Head of caudate nucleus (tissue), 42 donors: ENCODE measurements at regions not wholly inside any gene's neighbourhood (a gene's known extent, or its start where the extent isn't known, plus 50 kb on each side); places are given as distances from the start of the nearest gene placed in this dataset.

Experiments used
- DNase-seq, 42 donors: peaks; one replicate each; pipeline versions ENCODE4 v3.0.0 to v3.0.0-alpha.2; 2020 to 2021; ENCODE audit warnings: mixed read lengths in 7 of 42
- intact Hi-C: fragments of 100-400 bp; cut with DNase I; formaldehyde crosslinking; loops from one replicate; pipeline ENCODE4 v1.15.0; 2022

DNA sequence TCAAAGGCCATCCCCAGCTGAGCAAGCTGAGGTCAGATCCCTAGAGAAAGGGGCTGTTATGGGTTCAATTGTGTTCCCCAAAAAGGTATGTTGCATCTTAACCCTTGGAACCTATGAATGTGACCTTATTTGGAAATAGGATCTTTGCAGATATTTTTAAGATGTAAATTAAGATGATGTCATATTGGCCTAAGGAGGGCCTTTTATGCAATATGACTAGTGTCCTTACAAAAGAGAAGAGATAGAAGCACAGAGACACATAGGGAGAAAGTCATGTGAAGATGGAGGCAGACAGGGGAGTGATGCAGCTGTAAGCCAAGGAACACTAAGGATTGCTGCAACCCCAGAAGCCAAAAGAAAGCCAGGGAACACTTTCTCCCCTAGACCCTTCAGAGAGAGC, 144.3 kb upstream of the TAB2 start:
- intact Hi-C loops: no loop called here

DNA sequence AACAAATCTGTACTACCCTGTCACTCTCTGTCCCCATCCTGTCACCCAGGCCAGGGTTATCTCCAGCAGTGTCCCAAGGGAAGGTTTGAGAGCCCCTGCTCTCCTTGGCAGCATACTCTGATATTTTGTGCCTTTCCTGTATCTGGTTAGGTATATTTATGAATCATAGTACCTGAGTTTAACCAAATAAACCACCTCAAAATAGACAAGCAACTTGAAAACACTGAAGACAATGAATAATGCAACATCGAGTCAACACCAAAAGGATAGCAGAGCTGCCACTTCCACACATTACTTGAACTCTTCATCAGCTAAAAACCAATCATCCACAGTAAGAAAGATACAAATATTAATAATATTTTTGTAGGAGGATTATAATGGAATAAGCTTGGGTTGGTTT, 142.6 kb upstream of the TAB2 start:
- intact Hi-C loops: no loop called here
- no peak for DNase-seq

More for the DNA sequence above, 144.3 kb upstream of the TAB2 start:
- no peak for DNase-seq

DNA sequence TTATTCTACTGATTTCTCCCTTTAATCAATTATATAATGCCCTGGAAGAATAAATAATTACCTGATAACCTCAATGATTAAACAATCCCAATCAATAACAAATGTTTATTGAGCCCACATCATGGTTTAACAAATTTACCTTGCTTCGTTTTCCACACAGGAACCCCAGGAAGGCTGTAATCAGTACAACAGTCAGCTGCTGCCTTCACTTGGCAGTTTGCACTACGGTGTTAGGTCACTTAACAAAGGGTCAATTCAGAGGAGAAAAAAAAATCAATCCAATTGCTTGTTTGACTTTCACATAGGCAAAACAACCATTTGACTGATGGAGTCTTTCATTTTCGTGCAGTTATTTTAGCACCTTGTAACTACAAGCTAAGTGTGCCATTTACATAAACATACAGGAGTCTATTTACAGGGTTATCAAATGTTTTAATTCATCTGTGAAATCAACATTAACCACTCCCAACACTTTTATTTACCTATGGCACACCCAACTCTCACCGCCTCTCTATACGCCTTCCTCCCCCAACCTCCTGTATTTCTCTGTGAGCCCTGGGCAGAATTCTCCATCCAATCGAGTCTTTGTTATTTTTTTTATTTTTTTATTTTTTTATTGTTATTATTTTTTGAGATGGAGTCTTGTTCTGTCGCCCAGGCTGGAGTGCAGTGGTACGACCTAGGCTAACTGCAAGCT, 140.4 kb upstream of the TAB2 start:
- intact Hi-C loops: no loop called here

DNA sequence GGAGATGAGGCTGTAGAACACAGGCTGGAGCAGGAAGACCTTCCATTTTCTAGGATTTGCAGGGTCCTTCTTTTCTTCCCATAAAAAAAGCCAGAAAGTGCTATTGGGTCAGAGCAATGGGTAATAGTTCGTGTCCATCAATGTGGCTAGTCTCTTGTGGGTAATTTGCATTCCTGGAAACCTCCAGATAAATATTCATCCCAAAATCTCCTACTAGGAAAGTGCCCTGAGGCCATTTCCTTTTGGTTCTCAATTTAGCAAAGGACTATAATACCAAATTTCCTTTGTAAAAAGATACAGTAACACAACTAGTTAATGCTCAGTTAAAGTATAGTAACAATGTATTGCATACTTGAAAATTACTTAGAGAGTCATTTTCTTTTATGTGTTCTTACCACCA, 138.1 kb upstream of the TAB2 start:
- intact Hi-C loops: no loop called here

More for the DNA sequence above, 140.4 kb upstream of the TAB2 start:
- no peak for DNase-seq

DNA sequence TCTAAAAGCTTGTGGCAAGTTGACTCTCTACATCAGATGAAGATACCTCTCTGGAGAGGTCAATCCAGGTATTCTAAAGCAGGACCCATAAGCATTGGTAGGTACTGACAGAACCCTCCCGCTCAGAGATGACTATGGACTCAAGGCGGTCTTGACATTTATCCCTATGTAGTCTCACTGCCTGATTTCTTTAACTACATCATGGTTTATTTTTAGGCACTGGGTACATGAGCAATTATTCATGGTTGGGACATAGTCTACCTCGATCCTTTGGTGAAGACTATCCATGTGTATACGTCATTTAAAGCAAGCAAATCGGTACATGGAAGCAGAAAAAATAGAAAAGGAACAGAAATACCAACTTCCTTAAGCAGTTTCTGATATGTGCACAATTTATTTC, 136.2 kb upstream of the TAB2 start:
- no peak for DNase-seq
- intact Hi-C loops: no loop called here

More for the DNA sequence above, 138.1 kb upstream of the TAB2 start:
- DNase-seq: no peak

DNA sequence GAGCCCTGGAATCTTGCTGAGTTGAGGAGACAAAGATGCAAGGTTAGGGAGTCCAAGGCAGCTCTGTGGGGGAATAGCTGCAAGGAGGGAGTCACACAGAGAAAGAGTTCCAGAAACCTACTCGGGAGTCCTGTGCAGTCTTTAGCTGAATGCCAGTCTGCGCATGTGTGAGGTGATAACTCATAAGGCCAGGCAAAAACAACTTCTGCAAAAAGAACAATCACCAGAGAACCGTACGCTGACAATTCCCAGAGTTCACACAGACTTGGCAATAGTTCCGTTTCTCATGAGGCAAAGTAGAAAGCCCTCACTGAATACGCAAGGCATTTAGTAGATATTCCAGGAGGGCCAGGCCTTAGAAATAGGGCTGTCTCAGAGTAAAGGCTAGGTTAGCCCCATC, 135.2 kb upstream of the TAB2 start:
- peak in 1 of 42 donors; percentile 8 for DNase-seq

DNA sequence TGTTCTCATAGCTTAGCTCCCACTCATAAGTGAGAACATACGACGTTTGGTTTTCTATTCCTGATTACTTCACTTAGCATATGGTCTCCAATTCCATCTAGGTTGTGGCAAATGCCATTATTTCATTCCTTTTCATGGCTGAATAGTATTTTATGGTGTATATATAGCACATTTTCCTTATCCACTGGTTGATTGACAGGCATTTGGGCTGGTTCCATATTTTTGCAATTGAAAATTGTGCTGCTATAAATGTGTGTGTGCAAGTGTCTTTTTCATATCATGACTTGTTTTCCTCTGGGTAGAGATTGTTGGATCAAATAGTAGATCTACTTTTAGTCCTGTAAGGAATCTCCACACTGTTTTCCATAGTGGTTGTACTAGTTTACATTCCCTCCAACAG, 133.0 kb upstream of the TAB2 start:
- intact Hi-C loops: no loop called here
- DNase-seq: no peak

More for the DNA sequence above, 135.2 kb upstream of the TAB2 start:
- intact Hi-C loops: no loop called here

DNA sequence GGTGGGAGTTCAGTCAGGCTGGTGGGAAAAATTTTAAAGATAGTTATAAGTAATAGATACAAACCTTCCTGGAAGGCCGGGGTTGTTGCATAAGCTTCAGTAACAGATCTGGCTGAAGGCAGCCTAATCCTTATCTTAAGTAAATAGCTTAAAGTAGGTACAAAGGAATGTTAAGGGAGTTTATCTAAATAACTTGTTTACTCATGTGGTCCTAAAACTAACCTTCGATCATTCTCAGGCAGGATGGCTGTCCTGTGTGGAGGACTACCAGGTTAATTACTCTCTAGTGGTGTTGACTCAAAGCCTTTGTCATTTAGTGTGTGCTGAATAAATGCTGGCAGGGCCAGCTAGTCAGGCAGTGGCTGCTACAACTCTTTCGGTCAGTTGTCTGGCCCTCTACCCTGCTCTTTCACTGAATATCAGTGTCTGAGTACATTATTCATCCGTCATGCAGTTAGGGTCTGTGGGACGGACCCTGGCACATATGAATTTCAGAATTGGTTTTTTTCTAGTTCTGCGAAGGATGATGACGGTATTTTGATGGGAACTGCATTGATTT, 131.6 kb upstream of the TAB2 start:
- intact Hi-C loops: no loop called here
- no peak for DNase-seq

DNA sequence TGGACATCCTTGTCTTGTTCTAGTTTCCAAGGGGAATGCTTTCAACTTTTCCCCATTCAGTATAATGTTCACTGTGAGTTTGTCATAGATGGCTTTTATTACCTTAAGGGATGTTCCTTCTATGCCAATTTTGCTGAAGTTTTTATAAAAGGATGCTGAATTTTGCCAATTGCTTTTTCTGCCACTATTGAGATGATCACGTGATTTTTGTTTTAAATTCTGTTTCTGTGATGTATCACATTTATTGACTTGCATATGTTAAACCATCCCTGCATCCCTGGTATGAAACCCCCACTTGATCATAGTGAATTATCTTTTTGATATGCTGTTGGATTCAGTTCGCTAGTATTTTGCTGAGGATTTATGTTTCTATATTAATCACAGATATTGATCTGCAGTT, 130.6 kb upstream of the TAB2 start:
- intact Hi-C loops: no loop called here
- DNase-seq: no peak

DNA sequence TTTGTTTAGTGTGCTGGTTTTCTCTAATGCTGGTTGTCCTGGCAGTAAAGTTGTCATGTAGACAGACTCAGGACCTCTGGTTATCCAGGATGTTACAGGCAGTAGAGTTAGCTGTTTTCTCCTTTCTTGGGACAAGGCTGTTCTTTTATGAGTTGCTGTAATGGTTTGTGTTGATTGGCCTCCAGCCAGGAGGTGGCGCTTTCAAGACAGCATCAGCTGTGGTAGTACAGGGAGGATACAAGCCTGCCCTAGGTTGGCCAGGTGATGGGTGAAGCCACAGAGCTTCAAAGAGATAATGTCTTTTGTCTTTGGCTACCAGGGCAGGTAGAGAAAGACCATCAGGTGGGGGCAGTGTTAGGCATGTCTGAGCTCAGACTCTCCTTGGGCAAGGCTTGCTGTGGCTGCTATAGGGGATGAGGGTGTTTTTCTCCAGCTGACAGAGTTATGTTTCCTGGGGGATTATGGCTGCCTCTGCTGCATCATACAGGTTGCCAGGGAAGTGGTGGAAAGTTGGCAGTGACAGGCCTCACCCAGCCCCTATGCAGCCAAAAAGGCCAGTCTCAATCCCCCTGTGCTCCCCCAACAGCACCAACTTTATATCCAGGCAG, 127.2 kb upstream of the TAB2 start:
- intact Hi-C loops: no loop called here
- DNase-seq: no peak

DNA sequence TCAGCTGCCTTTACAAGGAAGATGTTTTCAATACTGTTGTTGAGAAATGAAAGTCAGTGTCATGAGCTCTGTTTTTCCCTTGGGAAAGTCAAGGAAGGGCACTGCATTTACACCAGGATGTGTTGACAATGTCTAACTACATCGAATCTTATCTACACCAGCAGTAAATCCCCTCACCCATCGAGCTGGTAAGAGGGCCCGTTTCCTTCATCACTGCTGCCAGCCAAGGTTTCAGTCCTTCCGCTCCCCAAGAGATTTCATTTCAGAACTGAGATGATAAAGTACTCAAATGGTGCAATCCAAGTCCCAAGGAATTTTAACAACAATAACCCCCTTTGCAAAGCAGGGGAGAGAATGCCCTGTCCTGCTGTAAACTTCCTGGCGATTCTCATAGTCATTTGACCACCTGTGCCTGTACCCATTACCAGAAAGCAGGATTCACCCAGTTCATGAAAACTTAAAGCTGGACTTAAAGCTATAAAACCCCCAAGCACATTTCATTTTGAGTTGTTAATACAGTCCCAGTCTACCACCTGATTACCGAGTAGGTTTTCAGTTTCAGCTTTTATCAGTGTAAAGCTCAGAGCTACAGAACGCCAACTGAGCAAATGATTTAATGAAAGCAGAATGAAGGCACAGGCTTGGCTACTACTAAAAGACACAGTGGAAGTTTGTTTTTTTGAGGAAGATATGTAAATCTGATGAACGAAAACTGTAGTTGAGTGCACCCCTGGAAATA, 122.5 kb upstream of the TAB2 start:
- intact Hi-C loops: no loop called here
- no peak for DNase-seq

DNA sequence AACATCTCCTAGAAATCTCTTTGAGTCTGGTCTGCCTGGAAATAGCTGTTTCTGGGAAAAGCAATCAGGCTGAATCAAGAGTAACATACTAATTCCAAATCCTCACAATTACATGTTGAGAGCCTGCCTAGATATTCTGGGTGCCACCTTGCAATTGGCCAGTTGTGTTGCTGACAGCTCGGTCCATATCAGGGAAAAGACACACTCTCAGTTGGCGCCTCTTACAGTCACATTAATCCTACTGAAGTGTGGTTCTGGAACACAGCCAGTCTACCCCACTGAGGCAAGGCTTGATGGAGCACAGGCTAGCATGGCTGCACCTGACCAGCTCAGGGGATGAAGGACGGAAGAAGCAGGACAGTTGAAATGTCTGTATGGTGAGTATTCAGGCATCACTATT, 121.4 kb upstream of the TAB2 start:
- intact Hi-C loops: no loop called here
- peak in 1 of 42 donors; percentile 50 for DNase-seq

DNA sequence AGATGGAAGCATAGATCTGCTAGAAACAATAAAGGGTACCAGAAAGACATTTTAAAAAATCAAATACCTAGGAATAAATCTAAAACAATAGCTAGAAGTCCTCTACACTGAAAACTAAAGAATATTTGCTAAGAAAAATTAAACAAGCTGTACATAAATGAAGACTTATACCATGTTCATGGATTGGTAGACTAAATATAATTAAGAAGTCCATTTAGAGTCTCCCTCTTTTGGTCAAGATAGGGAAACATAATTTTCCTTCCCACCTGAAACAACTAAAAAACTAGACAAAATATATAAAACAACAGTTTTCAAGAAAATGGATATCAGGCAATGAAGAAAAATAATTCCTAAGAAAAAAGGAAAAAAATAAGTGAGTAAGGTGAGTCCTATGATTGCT, 120.0 kb upstream of the TAB2 start:
- intact Hi-C loops: no loop called here

DNA sequence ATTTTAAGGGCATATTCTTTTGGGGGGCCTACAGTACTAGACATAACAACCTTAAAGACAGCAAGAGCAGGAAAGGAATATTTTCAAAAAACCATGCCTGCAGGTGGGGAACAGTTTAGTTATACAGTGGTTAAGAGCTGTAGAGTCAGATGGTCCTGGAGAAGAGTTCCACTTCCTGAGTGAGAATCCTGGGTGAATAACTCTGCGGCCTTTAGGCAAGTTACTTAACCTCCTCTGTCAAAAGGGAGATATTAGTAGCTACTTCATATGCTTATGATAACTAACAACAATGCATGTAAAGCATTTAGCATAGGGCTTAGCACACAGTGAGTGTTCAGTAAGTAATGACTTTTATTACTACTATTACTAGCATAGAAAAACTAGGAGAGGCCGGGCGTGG, 119.2 kb upstream of the TAB2 start:
- DNase-seq: no peak
- intact Hi-C loops: no loop called here

More for the DNA sequence above, 120.0 kb upstream of the TAB2 start:
- DNase-seq: no peak

DNA sequence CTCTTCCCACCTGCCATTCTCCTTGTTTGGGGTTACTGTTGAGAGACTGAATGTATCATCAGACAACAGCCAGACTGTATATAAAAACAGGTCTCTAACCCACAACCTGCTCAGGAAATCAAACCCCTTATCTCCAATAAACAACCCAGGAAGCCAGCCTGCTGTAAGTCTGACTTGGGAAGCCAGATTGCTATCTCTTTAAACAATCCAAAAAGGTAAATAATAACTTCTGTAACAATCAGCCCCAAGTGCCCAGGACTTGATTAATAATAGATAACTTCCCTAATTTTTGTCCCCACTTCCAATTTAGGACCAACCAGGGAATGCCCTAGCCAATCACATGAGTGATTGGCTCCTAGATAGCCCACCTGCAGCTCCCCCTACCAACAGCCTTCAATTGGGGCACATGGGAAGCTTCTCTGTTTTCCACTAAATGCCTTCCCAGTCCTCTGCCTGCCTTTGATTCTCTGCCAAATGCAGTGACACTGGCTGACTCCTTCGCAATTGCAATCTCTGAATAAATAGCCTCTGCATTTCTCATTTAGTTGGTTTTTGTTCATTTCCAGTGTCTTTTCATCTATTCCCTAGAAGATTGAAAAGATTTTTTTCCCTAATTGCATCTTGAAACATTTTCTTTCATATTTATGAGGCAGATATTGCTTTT, 117.1 kb upstream of the TAB2 start:
- DNase-seq: peak in 9 of 42 donors; percentile 11 to 67 (median 29)
- intact Hi-C loops: no loop called here

DNA sequence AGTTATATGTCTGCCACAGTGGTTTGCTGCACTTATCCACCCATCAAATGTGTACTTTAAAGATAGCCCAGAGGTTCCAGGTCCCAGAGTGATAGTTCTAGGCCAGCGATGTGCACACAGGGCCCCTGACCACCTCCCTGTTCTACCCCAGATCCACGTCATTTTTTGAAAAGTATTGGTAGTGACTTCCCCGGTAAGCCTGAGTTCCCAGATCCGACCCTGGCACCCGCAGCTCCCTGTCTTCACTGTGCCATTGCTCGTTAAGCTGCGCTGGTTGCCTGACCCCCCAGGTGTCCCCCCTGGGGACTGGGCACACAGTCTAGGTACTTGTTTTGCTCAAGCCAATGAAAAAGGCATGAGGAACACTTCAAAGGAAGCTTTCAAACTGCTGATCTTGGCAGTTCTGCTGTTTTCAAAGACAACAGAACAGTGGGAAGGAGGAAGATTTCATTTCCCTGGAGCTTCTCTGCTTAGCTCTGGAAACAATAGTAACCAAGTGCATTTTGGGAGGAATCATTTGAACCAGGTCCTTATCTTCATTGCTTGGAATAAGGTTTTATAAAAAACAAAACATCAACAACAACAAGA, 116.3 kb upstream of the TAB2 start:
- peak in 10 of 42 donors; percentile 6 to 70 (median 37) for DNase-seq
- intact Hi-C loops: no loop called here

DNA sequence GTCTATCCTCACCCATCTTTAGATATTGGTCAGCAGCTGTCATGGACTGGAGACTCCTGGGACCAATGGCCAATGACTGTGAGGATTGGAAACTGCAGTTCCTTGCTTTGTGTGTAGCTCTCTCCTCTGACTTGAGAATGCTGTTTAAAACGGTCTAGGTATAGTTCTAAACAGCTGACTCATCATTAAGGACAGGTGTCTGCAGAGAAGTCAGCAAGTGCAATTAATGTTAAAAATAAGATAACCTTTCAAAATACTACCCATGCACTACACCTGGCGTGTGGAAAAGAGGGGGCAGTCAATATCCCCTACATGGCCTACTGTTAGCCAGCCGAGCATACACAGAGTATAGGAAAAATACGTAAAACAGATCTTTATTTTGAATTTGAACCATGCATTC, 115.4 kb upstream of the TAB2 start:
- intact Hi-C loops: no loop called here

DNA sequence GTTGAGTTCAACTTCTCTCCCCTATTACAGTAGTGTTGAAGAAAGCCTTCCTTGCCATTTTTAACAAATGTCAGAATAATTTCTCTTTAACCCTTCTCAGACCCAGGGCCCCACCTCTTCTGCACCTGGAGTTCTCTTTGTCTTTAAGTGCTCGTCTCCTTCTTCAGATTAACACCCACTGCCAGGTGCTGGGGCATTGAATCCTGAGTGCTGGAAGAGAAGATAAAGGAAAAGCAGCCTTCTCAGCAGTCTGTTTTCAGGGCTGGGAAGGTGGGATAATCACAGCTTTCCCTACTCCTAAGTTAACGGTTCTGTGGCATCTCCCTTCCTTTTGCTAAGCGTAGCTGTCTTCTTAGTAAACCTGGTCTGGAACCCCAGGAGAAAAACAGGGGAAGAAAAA, 114.6 kb upstream of the TAB2 start:
- intact Hi-C loops: no loop called here
- no peak for DNase-seq

More for the DNA sequence above, 115.4 kb upstream of the TAB2 start:
- no peak for DNase-seq

DNA sequence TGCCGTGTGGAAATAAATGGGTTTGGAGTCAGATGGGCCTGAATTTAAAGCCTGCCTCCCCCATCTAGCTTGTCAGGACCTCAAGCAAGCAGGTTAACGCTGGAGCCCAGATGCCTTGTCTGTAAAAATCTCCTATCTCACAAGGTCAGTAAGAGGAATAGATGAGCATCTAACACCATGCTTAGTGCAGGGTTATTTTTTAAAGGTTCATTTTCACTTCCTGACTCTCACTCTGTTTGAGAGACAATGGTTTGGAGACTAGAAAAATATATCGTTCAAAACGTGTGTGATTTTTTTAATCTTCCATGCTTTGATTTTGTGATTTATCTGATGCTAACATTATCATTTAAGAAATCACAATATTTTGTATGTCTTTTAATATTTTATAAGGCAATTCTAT, 114.0 kb upstream of the TAB2 start:
- no peak for DNase-seq
- intact Hi-C loops: no loop called here
